GM21367 (cell line): ENCODE measurements at regions not wholly inside any gene's neighbourhood (a gene's known extent, or its start where the extent isn't known, plus 50 kb on each side); places are given as distances from the start of the nearest gene placed in this dataset.

Experiments
- ATAC-seq: cut with Tn5 transposase; IDR thresholded peaks from one replicate; pipeline ENCODE4 v1.9.1; 2021; ENCODE audit not compliant: unreplicated experiment

GRCh38 chr1:194990483-194990882 lies 1617.8 kb downstream of the KCNT2 start:
- no peak for ATAC-seq

- no peak for ATAC-seq
Observed at GRCh38 chr1:194975913-194976312, 1632.3 kb downstream of the KCNT2 start.

- no peak for ATAC-seq
Observed at GRCh38 chr1:194968916-194969315, 1639.3 kb downstream of the KCNT2 start.

- ATAC-seq, result no peak
Observed at GRCh38 chr1:194959795-194960194, 1648.4 kb downstream of the KCNT2 start.

- no peak for ATAC-seq
Observed at GRCh38 chr1:194952171-194952570, 1656.1 kb downstream of the KCNT2 start.

- ATAC-seq, result no peak
Observed at GRCh38 chr1:194950584-194950983, 1657.7 kb downstream of the KCNT2 start.

- ATAC-seq, result no peak
Observed at GRCh38 chr1:194940336-194941030, 1667.8 kb downstream of the KCNT2 start.

GRCh38 chr1:194935864-194936263 lies 1672.4 kb downstream of the KCNT2 start:
- no peak for ATAC-seq

- ATAC-seq, result no peak
Observed at GRCh38 chr1:194931166-194931565, 1677.1 kb downstream of the KCNT2 start.

GRCh38 chr1:194930132-194930531 lies 1678.1 kb downstream of the KCNT2 start:
- ATAC-seq, result no peak

GRCh38 chr1:194929357-194929756 lies 1678.9 kb downstream of the KCNT2 start:
- ATAC-seq, result no peak

- no peak for ATAC-seq
Observed at GRCh38 chr1:194919146-194919545, 1689.1 kb downstream of the KCNT2 start.

- no peak for ATAC-seq
Observed at GRCh38 chr1:194917769-194918168, 1690.5 kb downstream of the KCNT2 start.

- ATAC-seq, result no peak
Observed at GRCh38 chr1:194908643-194909042, 1699.6 kb downstream of the KCNT2 start.

- no peak for ATAC-seq
Observed at GRCh38 chr1:194903524-194903923, 1704.7 kb downstream of the KCNT2 start.

- no peak for ATAC-seq
Observed at GRCh38 chr1:194889310-194889709, 1702.9 kb upstream of the B3GALT2 start.

GRCh38 chr1:194870860-194871259 lies 1684.4 kb upstream of the B3GALT2 start:
- no peak for ATAC-seq

GRCh38 chr1:194866153-194866552 lies 1679.7 kb upstream of the B3GALT2 start:
- ATAC-seq, result no peak

GRCh38 chr1:194865383-194865782 lies 1679.0 kb upstream of the B3GALT2 start:
- no peak for ATAC-seq

- no peak for ATAC-seq
Observed at GRCh38 chr1:194862129-194862528, 1675.7 kb upstream of the B3GALT2 start.

- no peak for ATAC-seq
Observed at GRCh38 chr1:194860248-194861201, 1674.1 kb upstream of the B3GALT2 start.
